ENCODE measurements at regions not wholly inside any gene's neighbourhood (a gene's known extent, or its start where the extent isn't known, plus 50 kb on each side); places are given as distances from the start of the nearest gene placed in this dataset.

- H3K9ac ChIP-seq (replicated peaks; ENCODE audit: extremely low read depth, insufficient read depth, low read length), result no peak overlapping the region
- intact Hi-C loops (cut with micrococcal nuclease), result no loop called here
- no peaks in the 10 kb centered on the region for H3K9me3 ChIP-seq (replicated peaks; ENCODE audit: control insufficient read depth, insufficient read depth, low read length)
- no peak for FAIRE-seq
- H3K4me2 ChIP-seq (ENCODE audit: insufficient read depth, low read length), result no peak overlapping the region
- H4K20me1 ChIP-seq (replicated peaks; ENCODE audit: control insufficient read depth, extremely low read depth, insufficient read depth, low read length), result no peaks in the 10 kb centered on the region
- CTCF ChIA-PET, result interaction anchor here (1.3 kb wide), 1 partner anchor 18 kb away, joined by 7 read pairs; no protein-coding TSS in a partner anchor
- H3K36me3 ChIP-seq (ENCODE audit: control insufficient read depth in 2 of 2, extremely low read depth in 1 of 2, insufficient read depth in 2 of 2, low read length in 2 of 2), result no peaks in the 10 kb centered on the region
- H3K4me1 ChIP-seq (ENCODE audit: control insufficient read depth, extremely low read depth, insufficient read depth, low read length), result no peaks in the 10 kb centered on the region
- dilution Hi-C loops (cut with MboI; ENCODE audit: extremely low pct_ligation_motif_present, low sequenced_read_pairs), result no loop called here
- DNase-seq (ENCODE audit: low read depth, low spot score), result no peak
- POLR2A ChIA-PET, result no interaction called here
- H3K4me3 ChIP-seq (replicated peaks in 1 of 3; ENCODE audit: insufficient read depth in 1 of 3, low read depth in 1 of 3, low read length in 3 of 3), result no peak overlapping the region
- H2AFZ ChIP-seq (ENCODE audit: low read depth, low read length), result no peak overlapping the region
- no TSS peak for BruUV-seq (replicated peaks)
- H3K27ac ChIP-seq (ENCODE audit: insufficient read depth, low read depth, low read length), result no peak overlapping the region
- TF ChIP-seq POLR2A (IDR thresholded peaks at IDR 0.05; ENCODE audit: low read depth, low read length), result no peak
- no peak for TF ChIP-seq CTCF (IDR thresholded peaks at IDR 0.05; ENCODE audit: extremely low read depth in 1 of 2, insufficient read depth in 1 of 2, low read depth in 1 of 2, low read length in 2 of 2)
- TF ChIP-seq MYC (IDR thresholded peaks at IDR 0.05; ENCODE audit: low read depth, low read length), result no peak
- TF ChIP-seq JUN (IDR thresholded peaks at IDR 0.05; ENCODE audit: borderline replicate concordance, insufficient read depth, insufficient read length, low read depth), result no peak
- TF ChIP-seq MAX (IDR thresholded peaks at IDR 0.05; ENCODE audit: insufficient read depth, insufficient read length), result no peak
- TF ChIP-seq FOS (IDR thresholded peaks at IDR 0.05; ENCODE audit: borderline replicate concordance, insufficient read depth, low read length), result no peak
- TF ChIP-seq POLR2AphosphoS5 (IDR thresholded peaks at IDR 0.05; ENCODE audit: insufficient read depth, low read depth, low read length), result no peak
- TF ChIP-seq EZH2 (IDR thresholded peaks at IDR 0.05; ENCODE audit: borderline replicate concordance, low read depth, low read length, severe bottlenecking), result no peak
- TF ChIP-seq GATA2 (IDR thresholded peaks at IDR 0.05; ENCODE audit: insufficient read depth, insufficient read length, low read depth, low read length), result no peak
- no peaks in the 10 kb centered on the region for H3K9me1 ChIP-seq (replicated peaks; ENCODE audit: control insufficient read depth, extremely low read depth, insufficient read depth, low read length)
- H3K27me3 ChIP-seq (ENCODE audit: control insufficient read depth in 2 of 2, insufficient read depth in 2 of 2, low read length in 2 of 2), result peaks cover 3 to 4% of the 10 kb centered on the region in 2 experiments
- H3K79me2 ChIP-seq (ENCODE audit: control insufficient read depth, insufficient read depth, low read length), result no peaks in the 10 kb centered on the region
Observed at GRCh38 chr16:82248012-82248656, 78.1 kb upstream of the MPHOSPH6 start.

All from endothelial cell of umbilical vein (primary cell).